KBM-7 (cell line): ENCODE measurements at regions not wholly inside any gene's neighbourhood (a gene's known extent, or its start where the extent isn't known, plus 50 kb on each side); places are given as distances from the start of the nearest gene placed in this dataset.

Experiments used
- DNase-seq: peaks from one replicate; pipeline ENCODE4 v3.0.0-alpha.2; 2015
- in situ Hi-C: fragments of 300-500 bp; cut with MboI; formaldehyde crosslinking; loops from 2 replicates; pipeline ENCODE4 v1.14.3; 2020; ENCODE audit warnings: low sequenced_read_pairs, low pct_unique_long_range_greater_than_20kb, mixed read lengths

- in situ Hi-C loops = no loop called here
These were observed 208.4 kb downstream of the PLOD2 start for GRCh38 chr3:145952536-145952935.

GRCh38 chr3:145953316-145953715 lies 207.7 kb downstream of the PLOD2 start:
- DNase-seq = no peak
- in situ Hi-C loops = no loop called here

More at GRCh38 chr3:145952536-145952935, 208.4 kb downstream of the PLOD2 start:
- DNase-seq = no peak

- in situ Hi-C loops = no loop called here
- no peak for DNase-seq
These were observed 201.4 kb downstream of the PLOD2 start for GRCh38 chr3:145959457-145960088.

GRCh38 chr3:145963111-145963510 lies 197.9 kb downstream of the PLOD2 start:
- no peak for DNase-seq
- in situ Hi-C loops = no loop called here

- DNase-seq = no peak
- in situ Hi-C loops = no loop called here
These were observed 193.9 kb downstream of the PLOD2 start for GRCh38 chr3:145967043-145967442.

- in situ Hi-C loops = no loop called here
- DNase-seq = no peak
These were observed 189.8 kb downstream of the PLOD2 start for GRCh38 chr3:145971186-145971585.

- DNase-seq = no peak
- in situ Hi-C loops = no loop called here
These were observed 188.1 kb downstream of the PLOD2 start for GRCh38 chr3:145972851-145973250.

GRCh38 chr3:145981056-145981455 lies 179.9 kb downstream of the PLOD2 start:
- DNase-seq = no peak
- in situ Hi-C loops = no loop called here

GRCh38 chr3:145983101-145983500 lies 177.9 kb downstream of the PLOD2 start:
- in situ Hi-C loops = no loop called here
- DNase-seq = no peak
